ENCODE measurements at regions not wholly inside any gene's neighbourhood (a gene's known extent, or its start where the extent isn't known, plus 50 kb on each side); places are given as distances from the start of the nearest gene placed in this dataset.

GRCh38 chr5:15393146-15393545, 106.8 kb upstream of the FBXL7 start:
- TF ChIP-seq CTCF (IDR thresholded peaks at IDR 0.05) (no peak), POLR2A (IDR thresholded peaks at IDR 0.05) (no peak), POLR2AphosphoS5 (IDR thresholded peaks at IDR 0.05; ENCODE audit: insufficient read depth in 1 of 2, low read depth in 1 of 2) (no peak)

All from vagina (tissue), 2 donors.